Epithelial cell of esophagus (primary cell): ENCODE measurements at regions not wholly inside any gene's neighbourhood (a gene's known extent, or its start where the extent isn't known, plus 50 kb on each side); places are given as distances from the start of the nearest gene placed in this dataset.

Source experiments
- DNase-seq: peaks from one replicate; pipeline ENCODE4 v3.0.0; 2010; ENCODE audit warnings: low read depth
- H3K4me3 ChIP-seq: 2 replicates; pipeline ENCODE4 v1.5.1; 2011; ENCODE audit warnings: mild to moderate bottlenecking, low read length, control low read depth
- TF ChIP-seq, protein P1 (sequence below): IDR thresholded peaks from 2 replicates; pipeline ENCODE4 v1.5.1; 2011; ENCODE audit warnings: low read depth, mild to moderate bottlenecking, low read length, control low read depth, inconsistent platforms; ENCODE audit not compliant: insufficient read depth; ENCODE audit errors: missing control alignments

DNA sequence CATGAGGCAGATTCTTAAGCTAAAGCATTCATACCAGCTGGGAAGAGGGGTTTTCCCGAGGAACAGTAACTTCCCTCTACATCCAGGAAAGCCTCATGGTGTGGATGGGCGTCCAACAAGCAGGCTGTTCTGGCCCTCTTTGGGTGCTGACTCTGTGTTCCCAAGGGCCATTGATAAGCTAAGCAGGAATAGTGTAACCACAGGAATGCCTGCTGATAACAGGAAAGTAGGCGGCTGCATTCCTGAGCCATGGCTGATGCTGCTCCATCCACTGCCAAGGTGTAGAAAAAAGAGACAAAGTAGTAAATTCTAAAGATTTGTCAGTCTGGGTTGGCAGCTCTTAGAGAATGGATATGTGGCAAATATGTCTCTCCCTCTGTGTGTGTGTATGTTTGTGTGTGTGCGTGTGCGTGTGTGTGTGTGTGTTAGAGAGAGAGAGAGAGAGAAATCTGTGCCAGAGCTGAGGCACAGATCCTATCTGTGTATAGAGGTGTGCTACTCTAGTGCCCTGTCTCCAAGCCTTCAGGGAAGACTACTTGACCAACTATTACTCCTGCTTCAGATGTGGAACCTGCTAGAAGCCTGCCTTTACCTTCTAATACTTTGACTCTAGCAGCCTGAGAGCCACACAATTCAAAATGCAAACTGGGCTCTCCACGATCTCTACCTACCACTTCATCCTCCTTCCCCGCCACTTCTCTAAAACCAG, 353.1 kb upstream of the NR3C2 start:
- TF ChIP-seq, protein P1, sequence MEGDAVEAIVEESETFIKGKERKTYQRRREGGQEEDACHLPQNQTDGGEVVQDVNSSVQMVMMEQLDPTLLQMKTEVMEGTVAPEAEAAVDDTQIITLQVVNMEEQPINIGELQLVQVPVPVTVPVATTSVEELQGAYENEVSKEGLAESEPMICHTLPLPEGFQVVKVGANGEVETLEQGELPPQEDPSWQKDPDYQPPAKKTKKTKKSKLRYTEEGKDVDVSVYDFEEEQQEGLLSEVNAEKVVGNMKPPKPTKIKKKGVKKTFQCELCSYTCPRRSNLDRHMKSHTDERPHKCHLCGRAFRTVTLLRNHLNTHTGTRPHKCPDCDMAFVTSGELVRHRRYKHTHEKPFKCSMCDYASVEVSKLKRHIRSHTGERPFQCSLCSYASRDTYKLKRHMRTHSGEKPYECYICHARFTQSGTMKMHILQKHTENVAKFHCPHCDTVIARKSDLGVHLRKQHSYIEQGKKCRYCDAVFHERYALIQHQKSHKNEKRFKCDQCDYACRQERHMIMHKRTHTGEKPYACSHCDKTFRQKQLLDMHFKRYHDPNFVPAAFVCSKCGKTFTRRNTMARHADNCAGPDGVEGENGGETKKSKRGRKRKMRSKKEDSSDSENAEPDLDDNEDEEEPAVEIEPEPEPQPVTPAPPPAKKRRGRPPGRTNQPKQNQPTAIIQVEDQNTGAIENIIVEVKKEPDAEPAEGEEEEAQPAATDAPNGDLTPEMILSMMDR, result no peak
- H3K4me3 ChIP-seq, result no peak overlapping the region
- peak; percentile 39 for DNase-seq

- TF ChIP-seq, protein P1, result no peak
- no peak for DNase-seq
- no peak overlapping the region for H3K4me3 ChIP-seq
Measured at GRCh38 chr4:148793221-148793620, 351.0 kb upstream of the NR3C2 start.

GRCh38 chr4:148790691-148791090, 348.5 kb upstream of the NR3C2 start:
- DNase-seq, result peak; percentile 68
- TF ChIP-seq, protein P1, result no peak

DNA sequence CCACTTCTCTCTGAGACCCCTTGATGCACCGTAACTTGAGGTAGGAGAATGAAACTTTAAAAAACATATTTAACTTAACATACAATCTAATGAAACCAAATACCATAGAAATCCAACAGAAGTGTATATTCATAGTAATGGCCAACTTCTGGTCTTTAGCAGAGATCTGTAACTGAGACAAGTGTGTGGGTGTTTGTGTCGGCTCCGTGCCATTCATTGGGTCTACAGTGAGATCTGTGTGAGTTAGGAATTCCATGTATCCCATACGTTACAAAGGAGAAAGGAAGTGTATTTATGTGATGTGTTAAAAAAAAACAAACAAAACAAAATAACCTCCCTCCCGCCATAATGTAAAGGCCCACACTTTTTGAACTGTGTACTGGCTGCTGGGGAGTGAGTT, 348.0 kb upstream of the NR3C2 start:
- no peak for DNase-seq
- no peak overlapping the region for H3K4me3 ChIP-seq
- TF ChIP-seq, protein P1, result no peak

More at GRCh38 chr4:148790691-148791090, 348.5 kb upstream of the NR3C2 start:
- H3K4me3 ChIP-seq, result no peak overlapping the region

DNA sequence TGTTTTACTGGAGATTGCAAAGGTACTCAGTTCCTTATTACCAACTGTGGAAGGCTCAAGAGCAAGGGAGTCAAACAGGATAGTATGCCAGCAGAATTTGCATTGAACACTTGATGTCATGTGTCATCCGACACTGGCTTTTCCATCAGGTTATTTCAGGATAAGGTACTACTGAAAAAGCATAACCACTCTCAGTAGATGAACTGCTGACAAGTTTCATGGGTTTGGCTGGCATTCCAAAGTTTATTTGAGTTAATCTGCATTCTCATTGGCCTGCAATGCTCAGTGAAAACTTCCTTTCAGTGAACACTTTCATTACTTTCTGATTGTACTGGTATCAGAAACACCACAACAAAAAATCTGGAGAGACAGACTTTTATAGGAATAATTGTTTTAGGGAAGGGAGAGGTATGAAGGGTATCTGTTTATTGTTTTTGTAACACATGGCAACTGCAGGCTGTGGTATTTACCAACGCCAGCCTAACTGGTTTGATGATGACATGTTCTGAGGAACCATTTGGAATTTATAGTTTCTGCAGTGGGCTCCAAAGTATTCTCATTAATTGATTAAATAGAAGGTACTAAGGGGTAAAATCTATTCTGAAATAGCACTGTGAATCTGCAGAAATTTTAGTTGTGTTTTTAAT, 345.7 kb upstream of the NR3C2 start:
- DNase-seq, result peak; percentile 58
- no peak overlapping the region for H3K4me3 ChIP-seq
- TF ChIP-seq, protein P1, result no peak

- DNase-seq, result no peak
- H3K4me3 ChIP-seq, result no peak overlapping the region
- TF ChIP-seq, protein P1, result no peak
Measured at GRCh38 chr4:148787285-148787684, 345.1 kb upstream of the NR3C2 start.

DNA sequence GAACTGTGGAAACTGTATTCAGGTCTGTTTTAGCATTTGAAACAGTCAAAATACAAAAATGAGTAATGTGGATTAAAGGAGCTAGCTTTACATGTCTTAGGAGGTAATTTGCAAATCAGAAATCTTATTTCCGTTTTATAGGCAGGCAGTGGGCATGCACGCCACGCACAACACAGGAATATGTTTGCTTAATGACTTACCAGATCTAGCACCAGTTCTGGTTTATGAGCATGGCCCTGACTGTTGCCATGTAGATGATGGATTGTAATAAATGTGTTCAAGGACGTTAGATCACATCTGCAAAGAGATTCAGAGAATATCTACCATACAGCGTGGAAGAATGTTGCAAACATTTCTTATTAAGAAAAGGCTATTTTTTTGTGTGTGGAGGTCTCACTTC, 344.5 kb upstream of the NR3C2 start:
- no peak for DNase-seq
- TF ChIP-seq, protein P1, result no peak
- H3K4me3 ChIP-seq, result no peak overlapping the region
